LHCN-M2 (cell line): ENCODE measurements at regions not wholly inside any gene's neighbourhood (a gene's known extent, or its start where the extent isn't known, plus 50 kb on each side); places are given as distances from the start of the nearest gene placed in this dataset.
"Not testable (repeated sequence)": the region's sequence is repeated elsewhere in the genome, so short reads cannot be mapped to it uniquely, and the experiment has no call there.

ENCODE experiments used
- DNase-seq: peaks from one replicate; pipeline ENCODE4 v3.0.0-alpha.2; 2012; ENCODE audit warnings: low read depth

DNA sequence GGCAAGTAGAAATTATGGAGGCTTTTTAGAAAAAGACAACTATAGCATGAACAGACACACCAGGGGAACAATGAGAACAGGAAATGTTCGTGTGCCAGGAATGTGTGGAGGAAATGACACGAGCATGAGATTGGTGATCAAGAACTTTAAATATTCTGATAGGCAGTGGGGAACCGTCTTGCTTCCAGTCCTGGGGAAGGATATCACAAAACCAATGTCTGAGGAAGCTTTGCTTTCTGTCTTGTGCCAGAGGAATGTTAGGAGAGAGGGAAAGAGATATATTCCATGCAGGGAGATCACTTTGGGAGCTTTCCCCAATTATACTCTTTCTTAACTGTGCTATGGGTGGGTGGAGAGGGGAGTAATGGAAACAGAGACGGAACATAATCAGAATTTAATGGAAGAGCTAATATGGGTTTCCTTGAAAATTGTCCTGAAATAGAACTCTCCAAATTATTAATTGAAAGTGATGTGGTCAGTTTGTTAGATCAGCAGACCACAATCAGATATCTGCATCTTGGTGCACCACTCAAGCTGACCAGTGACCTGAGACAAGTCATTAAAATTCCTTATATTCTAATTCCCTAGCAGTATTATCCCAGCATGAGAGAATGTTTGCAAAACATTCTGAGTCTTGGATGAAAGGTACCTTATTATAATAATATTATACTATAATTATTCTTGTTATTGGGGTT, 178.2 kb downstream of the SOX4 start:
- no peak for DNase-seq

GRCh38 chr6:21772477-21772876, 178.9 kb downstream of the SOX4 start:
- no peak for DNase-seq

- no peak for DNase-seq
These were observed 179.5 kb downstream of the SOX4 start for GRCh38 chr6:21772884-21773575.

DNA sequence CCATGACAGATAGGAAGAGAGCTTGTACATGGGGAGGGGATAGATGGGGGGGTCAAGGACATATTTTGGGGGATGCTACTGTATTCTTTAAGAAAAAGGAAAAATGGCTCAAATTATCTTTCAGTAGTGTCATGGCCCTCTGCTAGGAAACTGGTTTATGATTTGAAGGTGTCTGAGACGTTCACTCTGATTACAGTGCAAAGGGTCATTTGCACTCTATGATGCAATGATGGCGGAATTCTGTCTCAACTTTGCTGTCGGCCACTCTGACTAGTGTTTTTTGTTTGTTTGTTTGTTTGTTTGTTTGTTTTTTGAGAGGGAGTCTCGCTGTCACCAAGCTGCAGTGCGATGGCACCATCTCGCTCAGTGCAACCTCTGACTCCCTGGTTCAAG, 180.0 kb downstream of the SOX4 start:
- no peak for DNase-seq

DNA sequence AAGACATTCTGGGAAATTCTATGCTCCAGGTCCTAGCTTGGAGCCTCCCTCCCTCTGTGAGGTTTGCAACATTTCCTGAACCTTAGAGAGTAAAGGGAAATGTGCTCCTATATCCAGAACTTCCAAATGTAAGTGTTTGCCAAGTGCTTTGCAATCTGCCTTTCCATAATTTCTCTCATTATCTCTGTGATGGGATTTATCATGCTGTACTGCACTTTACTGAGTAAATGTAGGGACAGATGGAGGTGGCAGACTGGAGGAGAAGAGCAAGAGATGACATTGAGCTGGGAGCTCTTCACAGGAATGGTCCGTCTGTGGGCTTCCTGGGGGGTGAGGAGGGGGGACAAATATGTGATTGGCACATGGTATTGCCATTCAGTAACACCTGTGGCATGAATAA, 184.3 kb downstream of the SOX4 start:
- DNase-seq = no peak

- DNase-seq = no peak
These were observed 186.6 kb downstream of the SOX4 start for GRCh38 chr6:21780141-21780540.

DNA sequence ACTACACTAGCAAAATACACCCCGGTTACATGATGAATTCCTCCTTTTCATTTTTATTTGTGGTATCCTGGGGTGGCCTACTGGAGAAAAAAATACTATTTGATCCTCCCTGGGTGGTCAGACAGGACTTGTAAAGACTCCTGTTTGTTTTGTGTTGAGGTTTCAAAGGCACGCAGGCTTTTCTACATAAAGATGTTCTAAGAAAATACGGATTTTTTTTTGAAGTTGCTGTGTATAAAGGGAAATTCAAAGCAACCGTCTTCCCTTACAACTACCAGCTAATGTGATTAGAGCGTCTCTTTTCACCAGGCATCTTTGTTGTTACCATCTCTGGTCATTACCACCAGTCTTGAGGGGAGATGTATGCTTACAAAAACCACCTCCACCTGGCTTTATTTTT, 187.1 kb downstream of the SOX4 start:
- no peak for DNase-seq

GRCh38 chr6:21781128-21781527, 187.6 kb downstream of the SOX4 start:
- no peak for DNase-seq

DNA sequence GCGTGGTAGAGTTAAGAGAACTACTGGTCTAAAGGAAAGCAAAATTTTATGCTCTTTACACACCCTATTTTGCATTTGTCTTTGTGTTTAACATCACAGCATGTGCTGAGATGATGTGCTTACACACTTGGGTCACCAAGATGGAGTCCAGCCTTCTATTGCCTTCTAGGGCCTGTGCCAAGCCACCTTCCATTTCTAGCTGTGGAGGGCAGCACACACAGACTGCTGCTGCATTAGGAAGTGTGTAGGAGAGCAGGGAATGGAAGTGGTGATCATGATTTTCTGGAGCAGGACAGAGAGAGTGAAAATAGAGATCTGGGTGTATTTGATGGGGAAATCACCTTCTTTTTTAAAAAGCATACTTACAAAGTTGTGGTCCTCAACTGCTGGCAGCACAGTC, 191.6 kb downstream of the SOX4 start:
- DNase-seq = no peak

- DNase-seq = no peak
These were observed 197.5 kb downstream of the SOX4 start for GRCh38 chr6:21791056-21791455.

- no peak for DNase-seq
These were observed 198.0 kb downstream of the SOX4 start for GRCh38 chr6:21791581-21791980.

DNA sequence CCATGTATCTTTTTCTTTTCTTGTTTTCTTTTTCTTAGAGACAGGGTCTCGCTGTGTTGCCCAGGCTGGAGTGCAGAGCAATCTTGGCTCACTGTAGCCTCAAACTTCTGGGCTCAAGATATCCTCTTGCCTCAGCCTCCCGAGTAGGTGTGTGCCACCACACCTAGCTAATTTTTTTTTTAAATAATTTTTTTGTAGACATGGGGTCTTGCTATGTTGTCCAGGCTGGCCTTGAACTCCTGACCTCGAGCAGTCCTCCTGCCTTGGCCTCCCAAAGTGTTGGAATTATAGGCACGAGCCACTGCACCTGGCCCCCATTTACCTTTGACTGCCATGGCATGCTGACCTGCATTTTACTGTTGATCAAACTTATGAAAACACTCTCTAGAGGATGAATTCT, 198.6 kb downstream of the SOX4 start:
- DNase-seq = no peak

DNA sequence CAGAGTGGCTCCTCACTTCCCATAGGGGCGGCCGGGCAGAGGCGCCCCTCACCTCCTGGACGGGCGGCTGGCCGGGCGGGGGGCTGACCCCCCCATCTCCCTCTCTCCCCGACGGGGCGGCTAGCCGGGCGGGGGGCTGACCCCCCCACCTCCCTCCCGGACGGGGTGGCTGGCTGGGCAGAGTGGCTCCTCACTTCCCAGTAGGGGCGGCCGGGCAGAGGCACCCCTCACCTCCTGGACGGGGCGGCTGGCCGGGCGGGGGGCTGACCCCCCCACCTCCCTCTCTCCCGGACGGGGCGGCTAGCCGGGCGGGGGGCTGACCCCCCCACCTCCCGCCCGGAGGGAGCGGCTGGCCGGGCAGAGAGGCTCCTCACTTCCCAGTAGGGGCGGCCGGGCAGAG, 203.4 kb downstream of the SOX4 start:
- DNase-seq = not testable (repeated sequence)

DNA sequence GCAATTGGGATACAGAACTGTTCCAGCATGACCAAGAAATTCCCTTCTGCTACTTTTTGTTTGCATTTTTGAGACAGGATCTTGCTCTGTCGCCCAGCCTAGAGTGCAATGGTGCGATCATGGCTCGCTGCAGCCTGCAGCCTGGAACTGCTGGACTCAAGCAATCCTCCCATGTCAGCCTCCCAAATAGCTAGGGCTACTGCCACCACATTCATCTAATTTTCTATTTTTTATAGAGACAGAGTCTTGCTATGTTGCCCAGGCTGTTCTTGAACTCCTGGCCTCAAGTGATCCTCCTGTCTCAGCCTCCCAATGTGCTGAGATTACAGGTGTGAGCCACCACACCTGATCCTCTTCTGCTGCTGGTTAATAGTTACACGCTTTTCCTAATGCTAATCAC, 204.9 kb downstream of the SOX4 start:
- DNase-seq = no peak

GRCh38 chr6:21800330-21800729, 206.8 kb downstream of the SOX4 start:
- no peak for DNase-seq

- peak; percentile 83 for DNase-seq
These were observed 207.4 kb downstream of the SOX4 start for GRCh38 chr6:21800948-21801438.

- DNase-seq = no peak
These were observed 208.1 kb downstream of the SOX4 start for GRCh38 chr6:21801446-21802174.

DNA sequence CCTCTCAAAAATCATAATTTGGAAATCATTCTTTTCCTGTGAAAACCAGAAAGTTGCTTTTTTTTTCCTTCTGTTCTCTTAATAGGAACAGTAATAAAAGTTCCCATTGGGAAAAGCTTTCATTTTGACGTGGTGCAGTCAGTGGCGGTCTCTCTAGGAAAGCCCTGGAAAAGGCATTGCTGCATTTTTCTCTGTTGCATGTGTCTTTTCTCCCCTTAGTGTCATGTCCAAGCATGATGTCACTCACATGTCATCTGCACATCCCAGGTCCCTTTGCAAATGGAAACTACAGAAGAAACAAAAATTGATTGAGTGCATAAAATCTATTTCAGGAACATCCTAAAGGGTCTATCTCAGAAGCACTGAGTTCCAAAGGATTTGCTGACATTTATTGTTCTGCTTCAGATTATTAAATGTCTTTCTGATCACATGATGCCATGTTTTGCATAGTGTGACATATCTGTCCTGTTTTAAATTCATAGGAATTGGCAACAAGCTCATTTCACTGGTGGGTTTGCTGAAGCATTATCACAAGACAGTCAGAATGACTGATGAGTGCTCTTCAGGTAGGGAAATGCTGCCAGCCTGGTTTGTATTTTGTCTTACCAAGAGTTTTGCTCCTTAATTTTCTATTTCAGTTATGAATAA, 208.7 kb downstream of the SOX4 start:
- DNase-seq = no peak

- DNase-seq = no peak
These were observed 211.5 kb downstream of the SOX4 start for GRCh38 chr6:21804941-21805610.

DNA sequence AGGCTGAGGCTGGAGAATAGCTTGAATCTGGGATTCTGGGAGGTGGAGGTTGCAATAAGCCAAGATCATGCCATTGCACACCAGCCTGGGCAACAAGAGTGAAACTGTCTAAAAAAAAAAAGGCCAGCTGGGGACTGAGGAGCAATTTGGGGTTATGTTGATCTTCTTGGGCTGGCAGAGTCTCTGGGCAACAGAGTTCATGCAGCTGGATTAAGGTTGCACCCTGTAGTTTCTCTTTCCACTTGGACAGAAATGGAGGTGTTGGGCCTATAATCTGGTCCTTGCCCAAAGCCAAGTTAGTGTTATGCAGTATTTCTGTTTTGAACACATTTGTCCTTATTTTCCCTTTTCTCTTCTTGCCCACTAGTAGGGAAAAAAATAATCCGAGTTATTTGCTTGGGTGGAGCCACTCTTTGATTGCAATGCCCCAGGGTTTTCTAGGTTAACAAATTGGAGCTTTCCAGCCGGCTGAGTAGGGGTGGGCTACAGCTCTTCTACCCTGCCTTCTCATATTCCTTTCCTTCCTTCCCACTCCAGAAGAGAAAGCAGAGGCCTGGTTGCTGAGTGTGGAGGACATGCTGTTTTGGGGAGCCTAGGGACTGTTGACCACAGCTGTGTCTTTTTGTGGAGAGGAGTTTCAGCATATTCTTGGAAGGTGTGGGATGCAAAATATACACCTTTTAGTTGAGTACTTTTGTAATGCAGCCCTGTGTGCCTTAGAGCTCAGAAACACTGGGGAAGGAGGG, 213.9 kb downstream of the SOX4 start:
- DNase-seq = no peak

GRCh38 chr6:21808045-21808470, 214.5 kb downstream of the SOX4 start:
- peak; percentile 68 for DNase-seq
